Pancreas (tissue), 10 donors: ENCODE measurements at regions not wholly inside any gene's neighbourhood (a gene's known extent, or its start where the extent isn't known, plus 50 kb on each side); places are given as distances from the start of the nearest gene placed in this dataset.
"Not testable (repeated sequence)": the region's sequence is repeated elsewhere in the genome, so short reads cannot be mapped to it uniquely, and the experiment has no call there.

ENCODE experiments used
- ATAC-seq, 4 donors: fragments of 200-7000 bp; cut with Tn5 transposase; one replicate each; pipeline versions ENCODE4 v1.8.0 to v1.9.1; 2020; ENCODE audit warnings: mild to moderate bottlenecking in 4 of 4, moderate library complexity in 4 of 4
- DNase-seq, 6 donors: peaks; one replicate each; pipeline ENCODE4 v3.0.0-alpha.2; 2020
- FAIRE-seq: peaks from 2 replicates; lab custom pipeline; 2012; peaks lifted over from hg19 to GRCh38; lab: Jason Lieb, UNC
- H3K27ac ChIP-seq, 4 donors: fragments of 200-600 bp; sonication (generic); 1 replicate in 3 of 4; 2 replicates in 1 of 4; pipeline versions ENCODE4 v1.5.0 to v1.8.0; 2020
- H3K27me3 ChIP-seq, 4 donors: fragments of 200-600 bp; one replicate each; pipeline ENCODE4 v1.8.0; 2021
- H3K36me3 ChIP-seq, 3 donors: fragments of 200-600 bp; sonication (generic) in 1 of 3; one replicate each; pipeline versions ENCODE4 v1.5.0 to v1.8.0; 2020 to 2021
- H3K4me1 ChIP-seq, 3 donors: fragments of 200-600 bp; one replicate each; pipeline ENCODE4 v1.8.0; 2021
- H3K4me3 ChIP-seq, 4 donors: fragments of 200-600 bp; sonication (generic) in 2 of 4; one replicate each; pipeline versions ENCODE4 v1.5.0 to v1.8.0; 2020 to 2021
- H3K9me3 ChIP-seq, 4 donors: fragments of 200-600 bp; one replicate each; pipeline ENCODE4 v1.8.0; 2021
- CTCF ChIP-seq, 4 donors: fragments of 200-600 bp; sonication (generic) in 3 of 4; IDR thresholded peaks; one replicate each; pipeline versions ENCODE4 v1.5.0 to v1.8.0; 2021; ENCODE audit warnings: antibody characterized with exemption in 4 of 4
- WGBS, 2 donors: extraction: QIAGEN DNeasy Blood & Tissue Kit; methylation state at CpG; one replicate each; pipeline ENCODE4 v1.1.7; 2013; 5-methylcytosine and 5-hydroxymethylcytosine counted together
- intact Hi-C, 3 donors: fragments of 100-400 bp; cut with DNase I; formaldehyde crosslinking; loops; one replicate each; pipeline versions ENCODE4 v1.11.1 to v1.14.2; 2022
- donor health status: healthy with polysubstance abuse.
- donor health status: DM: no; HTN: no; CAD: no; lungs with moderate emphysema.
- donor health status: DM: no; HTN: no; CAD: no.
- donor health status: control.
- donor health status: control.
- donor health status: Bipolar disorder and iron deficiency.
- donor health status: DM: yes; HTN: yes; CAD: no.
- donor health status: DM: no; HTN: no; CAD: no.
- donor health status: DM: no; HTN: no; CAD: no.
- donor health status: DM: yes; HTN: yes; CAD: no.

- Histone ChIP-seq H3K27ac (no peak overlapping the region), H3K27me3 (no peaks in the 10 kb centered on the region), H3K36me3 (no peaks in the 10 kb centered on the region), H3K4me3 (no peak overlapping the region), H3K9me3 (no peaks in the 10 kb centered on the region), H3K4me1 (no peaks in the 10 kb centered on the region)
- ATAC-seq (no peak), FAIRE-seq (no peak), DNase-seq (no peak)
- no peak for TF ChIP-seq CTCF (IDR thresholded peaks at IDR 0.05)
- intact Hi-C loops = no loop called here
- 85 to 91% methylated on average over 4 of the region's 4 CpGs for WGBS, 2 donors
Observed at GRCh38 chr1:213697192-213697802, 290.5 kb upstream of the PROX1 start.

GRCh38 chr1:213698092-213698702 lies 289.6 kb upstream of the PROX1 start:
- no peak overlapping the region for H3K27ac ChIP-seq
- H3K4me3 ChIP-seq = no peak overlapping the region
- no peaks in the 10 kb centered on the region for H3K36me3 ChIP-seq
- no peaks in the 10 kb centered on the region for H3K4me1 ChIP-seq
- intact Hi-C loops = no loop called here
- H3K9me3 ChIP-seq = no peaks in the 10 kb centered on the region
- ATAC-seq (no peak), FAIRE-seq (no peak), DNase-seq (no peak)
- 62 to 71% methylated on average over 5 of the region's 5 CpGs for WGBS, 2 donors
- H3K27me3 ChIP-seq = no peaks in the 10 kb centered on the region
- no peak for TF ChIP-seq CTCF (IDR thresholded peaks at IDR 0.05)

- Histone ChIP-seq H3K27ac (no peak overlapping the region), H3K4me3 (no peak overlapping the region), H3K9me3 (no peaks in the 10 kb centered on the region), H3K36me3 (no peaks in the 10 kb centered on the region), H3K4me1 (no peaks in the 10 kb centered on the region), H3K27me3 (no peaks in the 10 kb centered on the region)
- intact Hi-C loops = no loop called here
- DNase-seq = no peak
- TF ChIP-seq CTCF (IDR thresholded peaks at IDR 0.05) = no peak
- FAIRE-seq = no peak
- no peak for ATAC-seq
Observed at GRCh38 chr1:213702703-213703102, 285.1 kb upstream of the PROX1 start.

- peak in 2 of 4 donors; percentile 42 to 65 for ATAC-seq
- FAIRE-seq = no peak
- intact Hi-C loops = no loop called here
- no peaks in the 10 kb centered on the region for H3K36me3 ChIP-seq
- no peak for DNase-seq
- H3K4me3 ChIP-seq = no peak overlapping the region
- H3K27me3 ChIP-seq = no peaks in the 10 kb centered on the region
- H3K9me3 ChIP-seq = no peaks in the 10 kb centered on the region
- TF ChIP-seq CTCF (IDR thresholded peaks at IDR 0.05) = no peak
- H3K27ac ChIP-seq = no peak overlapping the region
- WGBS, 2 donors = 57 to 60% methylated on average over 3 of the region's 3 CpGs
- no peaks in the 10 kb centered on the region for H3K4me1 ChIP-seq
Observed at GRCh38 chr1:213704941-213705340, 282.8 kb upstream of the PROX1 start.

- H3K4me3 ChIP-seq, DNase-seq, H3K27me3 ChIP-seq, H3K9me3 ChIP-seq, H3K27ac ChIP-seq, ATAC-seq, intact Hi-C loops, H3K4me1 ChIP-seq, H3K36me3 ChIP-seq, FAIRE-seq: not testable (repeated sequence)
- WGBS, 2 donors = 85 to 87% methylated on average over 7 of the region's 7 CpGs
Observed at GRCh38 chr1:213711833-213712490, 275.8 kb upstream of the PROX1 start.
